Lung (tissue), 11 donors: ENCODE measurements at regions not wholly inside any gene's neighbourhood (a gene's known extent, or its start where the extent isn't known, plus 50 kb on each side); places are given as distances from the start of the nearest gene placed in this dataset.

Experiments used
- ATAC-seq: fragments of 200-7000 bp; cut with Tn5 transposase; one replicate; pipeline ENCODE4 v1.9.1; 2020; ENCODE audit warnings: moderate number of reproducible peaks; ENCODE audit not compliant: insufficient read depth, low FRiP score
- DNase-seq, 3 donors: peaks; one replicate each; pipeline ENCODE4 v3.0.0-alpha.2; 2013 to 2017
- H3K27ac ChIP-seq, 2 donors: one replicate each; pipeline ENCODE4 v1.5.1; 2013; ENCODE audit warnings: mild to moderate bottlenecking in 2 of 2, moderate library complexity in 2 of 2, control low read depth in 1 of 2, inconsistent platforms in 1 of 2, low read depth in 1 of 2, low read length in 1 of 2
- H3K27me3 ChIP-seq, 3 donors: one replicate each; pipeline ENCODE4 v1.5.1; 2013; ENCODE audit warnings: low read length in 2 of 3; ENCODE audit not compliant: control insufficient read depth in 3 of 3, insufficient read depth in 3 of 3
- H3K36me3 ChIP-seq, 4 donors: one replicate each; pipeline ENCODE4 v1.5.1; 2013; ENCODE audit warnings: low read length in 4 of 4, mild to moderate bottlenecking in 1 of 4, moderate library complexity in 1 of 4; ENCODE audit not compliant: control insufficient read depth in 4 of 4, insufficient read depth in 4 of 4
- H3K4me1 ChIP-seq, 5 donors: one replicate each; pipeline ENCODE4 v1.5.1; 2013; ENCODE audit warnings: low read length in 5 of 5, mild to moderate bottlenecking in 2 of 5, moderate library complexity in 1 of 5; ENCODE audit not compliant: control insufficient read depth in 5 of 5, insufficient read depth in 5 of 5
- H3K4me3 ChIP-seq: one replicate; pipeline ENCODE4 v1.5.1; 2013; ENCODE audit warnings: mild to moderate bottlenecking, control low read depth, moderate library complexity
- H3K9ac ChIP-seq, 2 donors: one replicate each; pipeline ENCODE4 v1.5.1; 2013; ENCODE audit warnings: low read length in 2 of 2, control low read depth in 1 of 2; ENCODE audit not compliant: insufficient read depth in 1 of 2
- H3K9me3 ChIP-seq, 4 donors: one replicate each; pipeline ENCODE4 v1.5.1; 2013; ENCODE audit warnings: low read length in 3 of 4, mild to moderate bottlenecking in 1 of 4, moderate library complexity in 1 of 4; ENCODE audit not compliant: control insufficient read depth in 4 of 4, insufficient read depth in 3 of 4
- WGBS, 2 donors: extraction: QIAGEN DNeasy Blood & Tissue Kit; methylation state at CpG; one replicate each; pipeline ENCODE4 v1.1.7; 2013; 5-methylcytosine and 5-hydroxymethylcytosine counted together
- TF ChIP-seq, protein P1 (sequence below): IDR thresholded peaks from 2 replicates; pipeline ENCODE4 v1.5.1; 2012; ENCODE audit warnings: mild to moderate bottlenecking; ENCODE audit errors: control extremely low read depth, extremely low read depth
- donor health status: control.
- donor health status: control.
- donor health status: Bipolar disorder and iron deficiency.
- donor health status: healthy.
- donor health status: DM: yes; HTN: yes; CAD: no.

DNA sequence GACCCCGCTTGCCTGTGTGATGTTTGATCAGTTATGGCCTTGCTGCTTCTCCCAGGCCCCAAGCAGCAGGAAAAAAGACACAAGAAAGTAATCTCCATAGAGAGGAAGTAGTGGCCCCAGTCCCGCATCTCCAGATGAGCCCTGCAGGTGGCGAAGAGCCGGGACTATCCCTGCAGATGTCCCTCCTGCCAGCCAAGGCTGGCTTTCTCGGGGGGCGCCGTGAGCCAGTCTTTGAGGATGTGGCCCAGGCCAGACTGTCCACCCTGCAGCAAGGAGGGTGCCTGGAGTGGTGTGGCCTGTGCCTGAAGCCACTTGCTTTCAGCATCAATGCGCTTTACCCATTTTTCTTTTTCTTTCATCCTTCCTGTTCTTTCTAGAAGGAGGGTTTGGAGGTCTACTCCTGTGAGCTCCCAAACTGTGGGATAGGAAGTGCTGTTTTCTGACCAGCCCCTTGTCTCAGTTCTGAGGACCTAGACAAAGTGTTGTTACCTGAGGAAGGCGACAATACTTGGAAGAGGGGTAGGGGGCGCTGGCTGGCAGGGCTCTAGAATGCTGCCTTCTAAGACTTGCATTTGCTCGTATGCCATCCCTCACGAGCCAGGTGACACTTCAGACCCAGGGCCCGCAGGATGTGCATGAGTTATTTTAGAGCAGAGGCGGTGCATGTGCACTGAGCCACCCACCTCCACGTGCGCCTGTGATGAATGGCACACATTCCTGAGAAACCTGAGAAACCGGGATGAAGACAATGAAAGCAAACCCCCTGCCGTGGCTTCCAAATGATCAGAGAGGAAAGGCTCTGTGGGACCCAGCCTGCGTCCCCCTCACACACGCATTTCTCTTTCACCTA, 255.8 kb downstream of the FBXO15 start:
- ATAC-seq = no peak
- Histone ChIP-seq H3K9me3 (no peaks in the 10 kb centered on the region), H3K4me3 (no peak overlapping the region), H3K27ac (no peak overlapping the region), H3K36me3 (no peaks in the 10 kb centered on the region), H3K9ac (no peak overlapping the region), H3K4me1 (no peaks in the 10 kb centered on the region), H3K27me3 (no peaks in the 10 kb centered on the region)
- DNase-seq = peak in 1 of 3 donors; percentile 2
- TF ChIP-seq, protein P1, sequence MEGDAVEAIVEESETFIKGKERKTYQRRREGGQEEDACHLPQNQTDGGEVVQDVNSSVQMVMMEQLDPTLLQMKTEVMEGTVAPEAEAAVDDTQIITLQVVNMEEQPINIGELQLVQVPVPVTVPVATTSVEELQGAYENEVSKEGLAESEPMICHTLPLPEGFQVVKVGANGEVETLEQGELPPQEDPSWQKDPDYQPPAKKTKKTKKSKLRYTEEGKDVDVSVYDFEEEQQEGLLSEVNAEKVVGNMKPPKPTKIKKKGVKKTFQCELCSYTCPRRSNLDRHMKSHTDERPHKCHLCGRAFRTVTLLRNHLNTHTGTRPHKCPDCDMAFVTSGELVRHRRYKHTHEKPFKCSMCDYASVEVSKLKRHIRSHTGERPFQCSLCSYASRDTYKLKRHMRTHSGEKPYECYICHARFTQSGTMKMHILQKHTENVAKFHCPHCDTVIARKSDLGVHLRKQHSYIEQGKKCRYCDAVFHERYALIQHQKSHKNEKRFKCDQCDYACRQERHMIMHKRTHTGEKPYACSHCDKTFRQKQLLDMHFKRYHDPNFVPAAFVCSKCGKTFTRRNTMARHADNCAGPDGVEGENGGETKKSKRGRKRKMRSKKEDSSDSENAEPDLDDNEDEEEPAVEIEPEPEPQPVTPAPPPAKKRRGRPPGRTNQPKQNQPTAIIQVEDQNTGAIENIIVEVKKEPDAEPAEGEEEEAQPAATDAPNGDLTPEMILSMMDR = no peak
- WGBS, 2 donors = 45 to 52% methylated on average over 17 to 20 of the region's 20 CpGs

DNA sequence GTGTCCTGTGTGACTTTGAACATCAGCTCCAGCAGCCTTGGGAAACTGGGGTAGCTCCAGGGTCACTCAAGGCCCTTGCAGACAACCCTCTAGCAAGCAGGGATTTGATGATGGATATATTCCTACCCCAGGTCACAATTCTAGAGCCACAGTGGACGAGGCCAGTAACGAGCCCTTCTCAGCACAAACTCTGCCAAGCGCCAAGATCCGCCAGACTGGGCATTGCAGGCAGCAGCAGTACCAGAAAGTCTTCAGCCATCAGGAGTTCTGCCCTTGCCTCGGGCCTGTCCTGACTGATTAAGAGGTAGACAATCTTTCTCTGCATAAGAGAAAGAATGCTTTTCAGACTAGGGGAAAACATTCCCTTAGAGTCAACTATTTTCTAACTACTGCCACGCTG, 259.1 kb downstream of the FBXO15 start:
- Histone ChIP-seq H3K9me3 (no peaks in the 10 kb centered on the region), H3K36me3 (no peaks in the 10 kb centered on the region), H3K27me3 (no peaks in the 10 kb centered on the region), H3K4me1 (no peaks in the 10 kb centered on the region), H3K9ac (no peak overlapping the region), H3K27ac (no peak overlapping the region), H3K4me3 (no peak overlapping the region)
- TF ChIP-seq, protein P1 = no peak
- DNase-seq = no peak
- ATAC-seq = peak; percentile 27
- 75 to 80% methylated on average over 6 of the region's 6 CpGs for WGBS, 2 donors

DNA sequence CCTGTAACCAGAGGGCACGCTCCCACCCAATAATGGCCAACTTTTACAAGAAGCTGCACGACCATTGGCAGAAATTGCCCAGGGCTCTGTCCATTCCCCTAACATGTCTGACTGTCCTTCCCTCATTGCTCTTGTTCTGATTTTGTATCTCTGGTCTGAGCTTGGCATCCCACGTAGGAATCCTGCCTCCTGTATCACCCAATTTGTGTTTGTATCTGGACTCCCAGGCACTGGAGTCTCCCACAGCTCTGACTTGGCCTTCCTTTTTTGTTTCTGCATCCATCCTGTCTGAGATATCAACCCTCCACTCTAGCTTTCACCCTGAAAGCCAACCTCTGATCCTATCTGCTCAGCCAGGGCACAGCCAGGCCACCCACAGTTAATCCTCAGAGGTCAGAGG, 259.8 kb downstream of the FBXO15 start:
- ATAC-seq = no peak

More for the DNA sequence above, 259.8 kb downstream of the FBXO15 start:
- TF ChIP-seq, protein P1 = no peak
- no peak for DNase-seq
- no peaks in the 10 kb centered on the region for H3K9me3 ChIP-seq
- no peaks in the 10 kb centered on the region for H3K4me1 ChIP-seq
- no peaks in the 10 kb centered on the region for H3K27me3 ChIP-seq
- WGBS, 2 donors = 85 to 88% methylated on average over 3 of the region's 3 CpGs
- H3K9ac ChIP-seq = no peak overlapping the region
- no peak overlapping the region for H3K4me3 ChIP-seq
- H3K27ac ChIP-seq = no peak overlapping the region
- no peaks in the 10 kb centered on the region for H3K36me3 ChIP-seq
